HL-60 (cell line): ENCODE measurements at regions not wholly inside any gene's neighbourhood (a gene's known extent, or its start where the extent isn't known, plus 50 kb on each side); places are given as distances from the start of the nearest gene placed in this dataset.

ENCODE experiments used
- POLR2AphosphoS5 ChIP-seq: IDR thresholded peaks from 2 replicates; pipeline ENCODE4 v1.6.1; 2012; ENCODE audit warnings: low read depth
- TF ChIP-seq, protein P1 (sequence below): IDR thresholded peaks from one replicate; pipeline ENCODE4 v1.5.1; 2011; ENCODE audit warnings: low read length, control low read depth, inconsistent platforms; ENCODE audit not compliant: insufficient read depth

GRCh38 chr1:209414803-209415329 is 168.6 kb upstream of the CAMK1G start:
- TF ChIP-seq, protein P1, sequence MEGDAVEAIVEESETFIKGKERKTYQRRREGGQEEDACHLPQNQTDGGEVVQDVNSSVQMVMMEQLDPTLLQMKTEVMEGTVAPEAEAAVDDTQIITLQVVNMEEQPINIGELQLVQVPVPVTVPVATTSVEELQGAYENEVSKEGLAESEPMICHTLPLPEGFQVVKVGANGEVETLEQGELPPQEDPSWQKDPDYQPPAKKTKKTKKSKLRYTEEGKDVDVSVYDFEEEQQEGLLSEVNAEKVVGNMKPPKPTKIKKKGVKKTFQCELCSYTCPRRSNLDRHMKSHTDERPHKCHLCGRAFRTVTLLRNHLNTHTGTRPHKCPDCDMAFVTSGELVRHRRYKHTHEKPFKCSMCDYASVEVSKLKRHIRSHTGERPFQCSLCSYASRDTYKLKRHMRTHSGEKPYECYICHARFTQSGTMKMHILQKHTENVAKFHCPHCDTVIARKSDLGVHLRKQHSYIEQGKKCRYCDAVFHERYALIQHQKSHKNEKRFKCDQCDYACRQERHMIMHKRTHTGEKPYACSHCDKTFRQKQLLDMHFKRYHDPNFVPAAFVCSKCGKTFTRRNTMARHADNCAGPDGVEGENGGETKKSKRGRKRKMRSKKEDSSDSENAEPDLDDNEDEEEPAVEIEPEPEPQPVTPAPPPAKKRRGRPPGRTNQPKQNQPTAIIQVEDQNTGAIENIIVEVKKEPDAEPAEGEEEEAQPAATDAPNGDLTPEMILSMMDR = no peak
- TF ChIP-seq POLR2AphosphoS5 = no peak
